Neural progenitor cell (in vitro differentiated cells): ENCODE measurements at regions not wholly inside any gene's neighbourhood (a gene's known extent, or its start where the extent isn't known, plus 50 kb on each side); places are given as distances from the start of the nearest gene placed in this dataset.

Experiments used
- DNase-seq: peaks from one replicate; pipeline ENCODE4 v3.0.0-alpha.2; 2016; ENCODE audit warnings: low spot score
- H2AFZ ChIP-seq: fragments of 200-600 bp; sonication (generic); replicated peaks from 2 replicates; pipeline ENCODE4 v1.6.1; 2016; ENCODE audit warnings: antibody characterized with exemption
- H3F3A ChIP-seq: fragments of 200-600 bp; sonication (generic); 2 replicates; pipeline ENCODE4 v1.6.1; 2016; ENCODE audit warnings: antibody characterized with exemption, low read depth
- H3K27ac ChIP-seq: fragments of 200-600 bp; sonication (generic); 2 replicates; pipeline ENCODE4 v1.5.1; 2016; ENCODE audit warnings: mild to moderate bottlenecking
- H3K27me3 ChIP-seq: fragments of 200-600 bp; sonication (generic); 2 replicates; pipeline ENCODE4 v1.6.1; 2016; ENCODE audit warnings: mild to moderate bottlenecking, moderate library complexity
- H3K36me3 ChIP-seq: fragments of 200-600 bp; sonication (generic); 2 replicates; pipeline ENCODE4 v1.5.1; 2016
- H3K4me1 ChIP-seq: fragments of 200-600 bp; sonication (generic); 2 replicates; pipeline ENCODE4 v1.6.1; 2016; ENCODE audit warnings: mixed run types
- H3K4me2 ChIP-seq: fragments of 200-600 bp; sonication (generic); 2 replicates; pipeline ENCODE4 v1.6.1; 2016
- H3K4me3 ChIP-seq: fragments of 200-600 bp; sonication (generic); 2 replicates; pipeline ENCODE4 v1.5.1; 2016
- H3K79me2 ChIP-seq: fragments of 200-600 bp; sonication (generic); 2 replicates; pipeline ENCODE4 v1.6.1; 2016; ENCODE audit warnings: low read depth
- H3K9ac ChIP-seq: fragments of 200-600 bp; sonication (generic); 2 replicates; pipeline ENCODE4 v1.6.1; 2016
- H3K9me3 ChIP-seq: fragments of 200-600 bp; sonication (generic); 2 replicates; pipeline ENCODE4 v1.5.1; 2016; ENCODE audit warnings: low read depth
- H4K20me1 ChIP-seq: fragments of 200-600 bp; sonication (generic); 2 replicates; pipeline ENCODE4 v1.6.1; 2016; ENCODE audit warnings: low read depth
- H3K27ac Mint-ChIP-seq: 3 replicates; pipeline ENCODE4 v1.8.0; 2021; ENCODE audit warnings: mixed read lengths
- H3K27me3 Mint-ChIP-seq: 2 replicates; pipeline ENCODE4 v1.8.0; 2022; ENCODE audit warnings: low read depth, mild to moderate bottlenecking, inconsistent platforms, moderate library complexity, mixed read lengths; ENCODE audit not compliant: insufficient read depth
- H3K36me3 Mint-ChIP-seq: 3 replicates; pipeline ENCODE4 v1.8.0; 2021; ENCODE audit warnings: mixed read lengths
- H3K4me1 Mint-ChIP-seq: 3 replicates; pipeline ENCODE4 v1.8.0; 2021; ENCODE audit warnings: mixed read lengths
- H3K4me3 Mint-ChIP-seq: 3 replicates; pipeline ENCODE4 v1.8.0; 2021; ENCODE audit warnings: mild to moderate bottlenecking, moderate library complexity, mixed read lengths
- H3K9me3 Mint-ChIP-seq: 3 replicates; pipeline ENCODE4 v1.8.0; 2020; ENCODE audit warnings: mixed read lengths
- EZH2 ChIP-seq: fragments of 200-600 bp; sonication (generic); IDR thresholded peaks from 2 replicates; pipeline ENCODE4 v1.6.1; 2017; ENCODE audit warnings: antibody characterized with exemption, mild to moderate bottlenecking, moderate library complexity
- EZH2phosphoT487 ChIP-seq: fragments of 200-600 bp; sonication (generic); IDR thresholded peaks from 2 replicates; pipeline ENCODE4 v1.6.1; 2017; ENCODE audit warnings: antibody characterized with exemption
- TF ChIP-seq, protein P1 (sequence below): fragments of 200-600 bp; sonication (generic); IDR thresholded peaks from 2 replicates; pipeline ENCODE4 v1.5.1; 2017; ENCODE audit warnings: antibody characterized with exemption, mild to moderate bottlenecking

DNA sequence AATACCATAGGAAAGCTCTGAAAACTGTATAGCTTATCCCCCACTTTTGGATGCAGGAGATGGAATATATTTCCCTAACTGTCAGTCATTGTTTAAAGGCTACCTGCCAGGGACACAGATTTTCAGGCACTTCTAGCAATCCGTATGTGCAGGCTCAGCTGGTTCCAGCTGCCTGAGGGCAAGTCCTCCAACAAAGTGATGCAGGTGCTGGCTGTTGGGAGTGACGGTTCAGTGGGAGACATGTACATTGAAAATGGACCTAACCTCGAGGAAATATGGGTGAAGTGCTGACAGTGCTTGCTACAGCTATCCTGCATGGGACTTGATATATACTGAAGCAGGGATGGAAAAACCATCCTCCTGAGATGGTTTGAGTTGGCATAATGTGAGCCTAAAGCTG lies 153.1 kb upstream of the GAP43 start:
- Mint-ChIP-seq H3K9me3 (peaks cover 3% of the 10 kb centered on the region), H3K27ac (no peak overlapping the region), H3K4me3 (no peak overlapping the region), H3K36me3 (no peaks in the 10 kb centered on the region), H3K4me1 (peaks cover 5% of the 10 kb centered on the region), H3K27me3 (peaks cover 2% of the 10 kb centered on the region)
- no peaks in the 10 kb centered on the region for H4K20me1 ChIP-seq
- DNase-seq, result no peak
- no peak overlapping the region for H3K4me3 ChIP-seq
- H3K9me3 ChIP-seq, result no peaks in the 10 kb centered on the region
- H3K9ac ChIP-seq, result no peak overlapping the region
- H3F3A ChIP-seq, result no peaks in the 10 kb centered on the region
- H3K4me2 ChIP-seq, result no peak overlapping the region
- H3K27me3 ChIP-seq, result no peaks in the 10 kb centered on the region
- peaks cover 10% of the 10 kb centered on the region for H3K4me1 ChIP-seq
- H3K27ac ChIP-seq, result no peak overlapping the region
- no peak overlapping the region for H2AFZ ChIP-seq
- TF ChIP-seq EZH2phosphoT487, result no peak
- no peak for TF ChIP-seq EZH2
- TF ChIP-seq, protein P1, sequence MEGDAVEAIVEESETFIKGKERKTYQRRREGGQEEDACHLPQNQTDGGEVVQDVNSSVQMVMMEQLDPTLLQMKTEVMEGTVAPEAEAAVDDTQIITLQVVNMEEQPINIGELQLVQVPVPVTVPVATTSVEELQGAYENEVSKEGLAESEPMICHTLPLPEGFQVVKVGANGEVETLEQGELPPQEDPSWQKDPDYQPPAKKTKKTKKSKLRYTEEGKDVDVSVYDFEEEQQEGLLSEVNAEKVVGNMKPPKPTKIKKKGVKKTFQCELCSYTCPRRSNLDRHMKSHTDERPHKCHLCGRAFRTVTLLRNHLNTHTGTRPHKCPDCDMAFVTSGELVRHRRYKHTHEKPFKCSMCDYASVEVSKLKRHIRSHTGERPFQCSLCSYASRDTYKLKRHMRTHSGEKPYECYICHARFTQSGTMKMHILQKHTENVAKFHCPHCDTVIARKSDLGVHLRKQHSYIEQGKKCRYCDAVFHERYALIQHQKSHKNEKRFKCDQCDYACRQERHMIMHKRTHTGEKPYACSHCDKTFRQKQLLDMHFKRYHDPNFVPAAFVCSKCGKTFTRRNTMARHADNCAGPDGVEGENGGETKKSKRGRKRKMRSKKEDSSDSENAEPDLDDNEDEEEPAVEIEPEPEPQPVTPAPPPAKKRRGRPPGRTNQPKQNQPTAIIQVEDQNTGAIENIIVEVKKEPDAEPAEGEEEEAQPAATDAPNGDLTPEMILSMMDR, result no peak
- H3K36me3 ChIP-seq, result no peaks in the 10 kb centered on the region
- no peaks in the 10 kb centered on the region for H3K79me2 ChIP-seq

- Mint-ChIP-seq H3K27ac (peak overlapping the region; percentile 3), H3K4me1 (peaks cover 12% of the 10 kb centered on the region), H3K36me3 (no peaks in the 10 kb centered on the region), H3K4me3 (no peak overlapping the region), H3K27me3 (peaks cover 2% of the 10 kb centered on the region), H3K9me3 (no peaks in the 10 kb centered on the region)
- TF ChIP-seq EZH2 (no peak), EZH2phosphoT487 (no peak)
- TF ChIP-seq, protein P1, result no peak
- Histone ChIP-seq H3K27ac (no peak overlapping the region), H3K9ac (no peak overlapping the region), H3K4me2 (peak overlapping the region; percentile 49), H3K4me3 (no peak overlapping the region), H3K79me2 (no peaks in the 10 kb centered on the region), H4K20me1 (no peaks in the 10 kb centered on the region), H3K4me1 (peaks cover 14% of the 10 kb centered on the region), H3K36me3 (no peaks in the 10 kb centered on the region), H3K9me3 (no peaks in the 10 kb centered on the region), H2AFZ (no peak overlapping the region), H3F3A (no peaks in the 10 kb centered on the region), H3K27me3 (no peaks in the 10 kb centered on the region)
- DNase-seq, result peak; percentile 31
Observed at GRCh38 chr3:115475178-115476041, 147.9 kb upstream of the GAP43 start.

DNA sequence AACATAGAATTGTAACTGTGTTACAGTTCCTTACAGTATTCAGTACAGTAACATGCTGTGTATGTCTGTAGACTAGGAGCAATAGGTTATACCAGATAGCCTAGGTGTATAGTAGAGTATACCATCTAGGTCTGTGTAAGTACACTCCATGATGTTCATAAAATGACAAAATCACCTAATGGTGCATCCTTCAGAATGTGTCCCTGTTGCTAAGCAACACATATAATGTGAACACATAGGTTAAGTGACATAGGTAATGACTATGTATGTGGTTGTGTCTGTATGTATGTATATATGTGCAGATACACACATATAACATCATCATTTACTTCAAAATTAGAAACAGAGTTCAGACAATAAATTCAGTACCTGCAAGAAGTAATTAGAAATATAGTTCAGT lies 146.8 kb upstream of the GAP43 start:
- no peaks in the 10 kb centered on the region for H3K36me3 ChIP-seq
- H3K4me3 ChIP-seq, result no peak overlapping the region
- Mint-ChIP-seq H3K4me1 (peaks cover 12% of the 10 kb centered on the region), H3K27ac (no peak overlapping the region), H3K9me3 (no peaks in the 10 kb centered on the region), H3K27me3 (peaks cover 2% of the 10 kb centered on the region), H3K4me3 (no peak overlapping the region), H3K36me3 (no peaks in the 10 kb centered on the region)
- H3K4me1 ChIP-seq, result peaks cover 12% of the 10 kb centered on the region
- H2AFZ ChIP-seq, result no peak overlapping the region
- no peak for DNase-seq
- no peak overlapping the region for H3K27ac ChIP-seq
- H3K9ac ChIP-seq, result no peak overlapping the region
- H3K9me3 ChIP-seq, result no peaks in the 10 kb centered on the region
- H4K20me1 ChIP-seq, result no peaks in the 10 kb centered on the region
- H3K4me2 ChIP-seq, result no peak overlapping the region
- no peaks in the 10 kb centered on the region for H3K27me3 ChIP-seq
- TF ChIP-seq, protein P1, result no peak
- TF ChIP-seq EZH2phosphoT487 (no peak), EZH2 (no peak)
- H3K79me2 ChIP-seq, result no peaks in the 10 kb centered on the region
- H3F3A ChIP-seq, result no peaks in the 10 kb centered on the region
